SKM-1 treated with dmso at 0.1 percent for 144 hours (cell line): ENCODE measurements at regions not wholly inside any gene's neighbourhood (a gene's known extent, or its start where the extent isn't known, plus 50 kb on each side); places are given as distances from the start of the nearest gene placed in this dataset.
"Not testable (repeated sequence)": the region's sequence is repeated elsewhere in the genome, so short reads cannot be mapped to it uniquely, and the experiment has no call there.

ENCODE experiments used
- DNase-seq: peaks from one replicate; lab custom pipeline; 2025; ENCODE audit not compliant: unreplicated experiment; lab: John Stamatoyannopoulos, UW

GRCh38 chr1:222416001-222416791, 131.7 kb downstream of the HHIPL2 start:
- DNase-seq = no peak

- no peak for DNase-seq
Measured at GRCh38 chr1:222415441-222415840, 132.5 kb downstream of the HHIPL2 start.

- no peak for DNase-seq
Measured at GRCh38 chr1:222413991-222414549, 133.8 kb downstream of the HHIPL2 start.

GRCh38 chr1:222413436-222413835, 134.5 kb downstream of the HHIPL2 start:
- DNase-seq = no peak

- DNase-seq = no peak
Measured at GRCh38 chr1:222404710-222405109, 143.2 kb downstream of the HHIPL2 start.

- no peak for DNase-seq
Measured at GRCh38 chr1:222399197-222399596, 148.7 kb downstream of the HHIPL2 start.

- no peak for DNase-seq
Measured at GRCh38 chr1:222394224-222394623, 153.7 kb downstream of the HHIPL2 start.

GRCh38 chr1:222392556-222392955, 155.3 kb downstream of the HHIPL2 start:
- no peak for DNase-seq

GRCh38 chr1:222390181-222390580, 157.7 kb downstream of the HHIPL2 start:
- no peak for DNase-seq

- no peak for DNase-seq
Measured at GRCh38 chr1:222387007-222387814, 160.7 kb downstream of the HHIPL2 start.

GRCh38 chr1:222385955-222386354, 161.9 kb downstream of the HHIPL2 start:
- DNase-seq = no peak

GRCh38 chr1:222385262-222385661, 162.6 kb downstream of the HHIPL2 start:
- no peak for DNase-seq

GRCh38 chr1:222384531-222384930, 163.4 kb downstream of the HHIPL2 start:
- DNase-seq = no peak

- no peak for DNase-seq
Measured at GRCh38 chr1:222382171-222382570, 165.7 kb downstream of the HHIPL2 start.

GRCh38 chr1:222377428-222378088, 170.3 kb downstream of the HHIPL2 start:
- DNase-seq = no peak

GRCh38 chr1:222376791-222377190, 171.1 kb downstream of the HHIPL2 start:
- not testable (repeated sequence) for DNase-seq

GRCh38 chr1:222375701-222376100, 172.2 kb downstream of the HHIPL2 start:
- no peak for DNase-seq

GRCh38 chr1:222373831-222374602, 173.9 kb downstream of the HHIPL2 start:
- no peak for DNase-seq

GRCh38 chr1:222373216-222373615, 174.7 kb downstream of the HHIPL2 start:
- DNase-seq = no peak

- no peak for DNase-seq
Measured at GRCh38 chr1:222372221-222372620, 175.7 kb downstream of the HHIPL2 start.
